GM21447 (cell line): ENCODE measurements at regions not wholly inside any gene's neighbourhood (a gene's known extent, or its start where the extent isn't known, plus 50 kb on each side); places are given as distances from the start of the nearest gene placed in this dataset.

Source experiments
- ATAC-seq: cut with Tn5 transposase; IDR thresholded peaks from one replicate; pipeline ENCODE4 v1.9.1; 2021; ENCODE audit not compliant: unreplicated experiment

- no peak for ATAC-seq
These were observed 300.1 kb upstream of the CDH5 start for GRCh38 chr16:66066404-66066803.

- no peak for ATAC-seq
These were observed 300.6 kb upstream of the CDH5 start for GRCh38 chr16:66065925-66066324.

- ATAC-seq, result no peak
These were observed 301.5 kb upstream of the CDH5 start for GRCh38 chr16:66064801-66065530.

- no peak for ATAC-seq
These were observed 307.7 kb upstream of the CDH5 start for GRCh38 chr16:66058832-66059231.

- no peak for ATAC-seq
These were observed 308.3 kb upstream of the CDH5 start for GRCh38 chr16:66058172-66058691.

- ATAC-seq, result no peak
These were observed 309.4 kb upstream of the CDH5 start for GRCh38 chr16:66057057-66057456.

- ATAC-seq, result no peak
These were observed 312.4 kb upstream of the CDH5 start for GRCh38 chr16:66054095-66054494.

- ATAC-seq, result no peak
These were observed 313.7 kb upstream of the CDH5 start for GRCh38 chr16:66052745-66053144.

- no peak for ATAC-seq
These were observed 315.5 kb upstream of the CDH5 start for GRCh38 chr16:66050991-66051390.

- no peak for ATAC-seq
These were observed 316.6 kb upstream of the CDH5 start for GRCh38 chr16:66049865-66050264.

- no peak for ATAC-seq
These were observed 320.9 kb upstream of the CDH5 start for GRCh38 chr16:66045626-66046025.

- no peak for ATAC-seq
These were observed 321.9 kb upstream of the CDH5 start for GRCh38 chr16:66044556-66044955.

GRCh38 chr16:66044089-66044488 lies 322.4 kb upstream of the CDH5 start:
- ATAC-seq, result no peak

- ATAC-seq, result no peak
These were observed 323.2 kb upstream of the CDH5 start for GRCh38 chr16:66043326-66043725.

GRCh38 chr16:66042341-66042740 lies 324.1 kb upstream of the CDH5 start:
- no peak for ATAC-seq

GRCh38 chr16:66041907-66042306 lies 324.6 kb upstream of the CDH5 start:
- ATAC-seq, result no peak

GRCh38 chr16:66039793-66040192 lies 326.7 kb upstream of the CDH5 start:
- no peak for ATAC-seq

GRCh38 chr16:66036793-66037715 lies 329.4 kb upstream of the CDH5 start:
- ATAC-seq, result no peak

- no peak for ATAC-seq
These were observed 330.3 kb upstream of the CDH5 start for GRCh38 chr16:66036184-66036583.

GRCh38 chr16:66035096-66035495 lies 331.4 kb upstream of the CDH5 start:
- no peak for ATAC-seq

- no peak for ATAC-seq
These were observed 333.6 kb upstream of the CDH5 start for GRCh38 chr16:66032841-66033240.

- ATAC-seq, result no peak
These were observed 336.5 kb upstream of the CDH5 start for GRCh38 chr16:66030036-66030435.
